ENCODE measurements at regions not wholly inside any gene's neighbourhood (a gene's known extent, or its start where the extent isn't known, plus 50 kb on each side); places are given as distances from the start of the nearest gene placed in this dataset.

GRCh38 chr18:64562651-64563050 is 413.8 kb upstream of the LINC00305 start:
- no peak for TF ChIP-seq POLR2A (IDR thresholded peaks at IDR 0.05)
- TF ChIP-seq CTCF (IDR thresholded peaks at IDR 0.05): no peak
